ENCODE measurements at regions not wholly inside any gene's neighbourhood (a gene's known extent, or its start where the extent isn't known, plus 50 kb on each side); places are given as distances from the start of the nearest gene placed in this dataset.

- TF ChIP-seq IRF1 (CRISPR knock-in tag; IDR thresholded peaks at IDR 0.05) (no peak), ZNF121 (CRISPR knock-in tag; IDR thresholded peaks at IDR 0.05) (no peak), CTCF (IDR thresholded peaks at IDR 0.05) (no peak), ETV6 (CRISPR knock-in tag; IDR thresholded peaks at IDR 0.05) (no peak), CREB1 (CRISPR knock-in tag; IDR thresholded peaks at IDR 0.05) (no peak), CBFB (CRISPR knock-in tag; IDR thresholded peaks at IDR 0.05; ENCODE audit: low read depth) (no peak)
Measured at GRCh38 chr2:230627806-230628724, 84.6 kb upstream of the CAB39 start.
